ENCODE measurements at regions not wholly inside any gene's neighbourhood (a gene's known extent, or its start where the extent isn't known, plus 50 kb on each side); places are given as distances from the start of the nearest gene placed in this dataset.

DNA sequence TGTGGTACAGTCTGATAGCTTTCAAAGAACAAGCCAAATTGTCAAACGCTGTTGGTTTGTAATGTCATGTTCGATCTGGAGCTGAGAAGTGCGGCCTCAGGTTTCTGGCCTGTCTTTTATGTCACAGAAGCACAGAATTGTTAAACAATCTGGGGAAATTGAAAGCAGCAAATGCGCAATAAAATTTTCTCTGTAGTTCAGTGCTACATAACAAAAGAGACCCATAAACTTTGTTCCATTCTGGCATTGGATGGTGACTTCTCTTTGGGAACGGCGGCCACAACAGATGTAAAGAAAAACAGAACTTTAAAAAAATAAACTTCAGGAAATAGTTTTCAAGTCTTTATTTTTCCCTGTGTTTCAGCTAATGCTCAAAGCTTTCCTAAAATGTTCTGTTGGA, 106.9 kb downstream of the PRL start:
- no peak overlapping the region for H3K4me3 ChIP-seq
- no peak for DNase-seq (ENCODE audit: extremely low spot score)
- no peak overlapping the region for H3K27ac ChIP-seq (replicated peaks in 1 of 4)
- H3K36me3 ChIP-seq: no peaks in the 10 kb centered on the region
- intact Hi-C loops (cut with DNase I): no loop called here
- no peaks in the 10 kb centered on the region for H3K27me3 ChIP-seq
- H3K9me3 ChIP-seq: peaks cover 0 to 5% (median 0%) of the 10 kb centered on the region in 4 donors
- 93% methylated on average over 6 of the region's 6 CpGs for WGBS
- TF ChIP-seq, protein P1, sequence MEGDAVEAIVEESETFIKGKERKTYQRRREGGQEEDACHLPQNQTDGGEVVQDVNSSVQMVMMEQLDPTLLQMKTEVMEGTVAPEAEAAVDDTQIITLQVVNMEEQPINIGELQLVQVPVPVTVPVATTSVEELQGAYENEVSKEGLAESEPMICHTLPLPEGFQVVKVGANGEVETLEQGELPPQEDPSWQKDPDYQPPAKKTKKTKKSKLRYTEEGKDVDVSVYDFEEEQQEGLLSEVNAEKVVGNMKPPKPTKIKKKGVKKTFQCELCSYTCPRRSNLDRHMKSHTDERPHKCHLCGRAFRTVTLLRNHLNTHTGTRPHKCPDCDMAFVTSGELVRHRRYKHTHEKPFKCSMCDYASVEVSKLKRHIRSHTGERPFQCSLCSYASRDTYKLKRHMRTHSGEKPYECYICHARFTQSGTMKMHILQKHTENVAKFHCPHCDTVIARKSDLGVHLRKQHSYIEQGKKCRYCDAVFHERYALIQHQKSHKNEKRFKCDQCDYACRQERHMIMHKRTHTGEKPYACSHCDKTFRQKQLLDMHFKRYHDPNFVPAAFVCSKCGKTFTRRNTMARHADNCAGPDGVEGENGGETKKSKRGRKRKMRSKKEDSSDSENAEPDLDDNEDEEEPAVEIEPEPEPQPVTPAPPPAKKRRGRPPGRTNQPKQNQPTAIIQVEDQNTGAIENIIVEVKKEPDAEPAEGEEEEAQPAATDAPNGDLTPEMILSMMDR (IDR thresholded peaks at IDR 0.05): no peak
- TF ChIP-seq POLR2AphosphoS5 (IDR thresholded peaks at IDR 0.05) (no peak), EP300 (IDR thresholded peaks at IDR 0.05) (no peak), POLR2A (IDR thresholded peaks at IDR 0.05; ENCODE audit: low read depth) (no peak)
- no peaks in the 10 kb centered on the region for H3K4me1 ChIP-seq

DNA sequence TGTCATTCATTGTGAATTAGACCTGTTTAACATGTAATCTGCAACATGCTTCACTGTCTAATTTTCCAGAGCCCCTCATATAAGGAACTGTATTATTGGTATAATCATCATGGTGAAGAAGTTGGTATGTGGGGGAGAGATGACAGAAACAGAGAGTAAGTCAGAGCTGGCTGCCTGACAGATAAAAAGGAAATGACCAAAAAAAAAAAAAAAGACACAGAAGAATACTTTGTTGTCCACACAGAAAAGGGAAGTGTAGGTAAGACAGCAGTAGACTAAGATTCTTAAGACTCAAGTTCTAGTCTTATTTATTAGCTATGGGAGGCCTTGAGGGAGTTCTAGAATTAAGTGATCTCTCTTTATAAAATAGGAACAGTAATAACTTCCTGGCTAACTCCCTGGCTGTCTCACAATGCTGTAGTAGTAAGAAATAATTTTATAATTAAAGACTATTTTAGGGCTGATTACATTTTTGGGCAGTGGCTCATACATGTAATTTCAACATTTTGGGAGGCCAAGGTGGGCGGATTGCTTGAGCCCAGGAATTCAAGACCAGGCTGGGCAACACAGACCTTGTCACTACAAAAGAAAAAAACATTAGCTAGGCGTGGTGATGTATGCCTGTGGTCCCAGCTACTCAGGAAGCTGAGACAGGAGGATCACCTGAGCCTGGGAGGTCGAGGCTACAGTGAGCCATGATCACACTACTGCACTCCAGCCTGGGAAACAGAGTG, 102.5 kb downstream of the PRL start:
- Histone ChIP-seq H3K36me3 (no peaks in the 10 kb centered on the region), H3K4me3 (no peak overlapping the region), H3K9me3 (no peaks in the 10 kb centered on the region), H3K27ac (replicated peaks in 1 of 4) (no peak overlapping the region), H3K27me3 (no peaks in the 10 kb centered on the region), H3K4me1 (no peaks in the 10 kb centered on the region)
- intact Hi-C loops (cut with DNase I): no loop called here
- TF ChIP-seq EP300 (IDR thresholded peaks at IDR 0.05): no peak
- no peak for TF ChIP-seq POLR2AphosphoS5 (IDR thresholded peaks at IDR 0.05)
- TF ChIP-seq, protein P1 (IDR thresholded peaks at IDR 0.05): no peak
- TF ChIP-seq POLR2A (IDR thresholded peaks at IDR 0.05; ENCODE audit: low read depth): no peak
- WGBS: 78% methylated on average over 3 of the region's 3 CpGs
- DNase-seq (ENCODE audit: extremely low spot score): no peak

DNA sequence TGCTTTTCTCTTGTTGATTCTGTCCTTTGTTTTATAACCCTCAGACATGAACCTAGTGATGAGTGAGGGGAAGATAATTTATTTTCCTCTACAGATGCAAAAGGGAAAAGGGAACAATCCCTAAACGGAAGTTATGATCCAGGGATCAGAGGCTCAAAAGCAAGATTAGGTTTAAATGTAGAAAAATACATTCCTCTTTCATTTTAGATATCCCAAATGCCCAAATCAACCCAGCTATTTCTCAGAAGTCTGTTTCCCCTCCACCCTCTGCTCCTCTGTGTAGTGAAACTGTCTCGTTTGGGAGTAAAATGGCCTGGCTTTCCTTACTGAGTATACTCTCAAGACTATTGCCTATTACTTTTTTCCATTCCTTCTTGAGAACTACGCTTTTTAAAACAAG, 97.1 kb downstream of the PRL start:
- intact Hi-C loops (cut with DNase I): no loop called here
- TF ChIP-seq EP300 (IDR thresholded peaks at IDR 0.05) (no peak), POLR2A (IDR thresholded peaks at IDR 0.05; ENCODE audit: low read depth) (no peak), POLR2AphosphoS5 (IDR thresholded peaks at IDR 0.05) (no peak)
- TF ChIP-seq, protein P1 (IDR thresholded peaks at IDR 0.05): no peak
- Histone ChIP-seq H3K27ac (replicated peaks in 1 of 4) (no peak overlapping the region), H3K9me3 (no peaks in the 10 kb centered on the region), H3K36me3 (no peaks in the 10 kb centered on the region), H3K27me3 (no peaks in the 10 kb centered on the region), H3K4me1 (no peaks in the 10 kb centered on the region), H3K4me3 (no peak overlapping the region)
- no peak for DNase-seq (ENCODE audit: extremely low spot score)
- WGBS: 77% methylated on average over 3 of the region's 3 CpGs

DNA sequence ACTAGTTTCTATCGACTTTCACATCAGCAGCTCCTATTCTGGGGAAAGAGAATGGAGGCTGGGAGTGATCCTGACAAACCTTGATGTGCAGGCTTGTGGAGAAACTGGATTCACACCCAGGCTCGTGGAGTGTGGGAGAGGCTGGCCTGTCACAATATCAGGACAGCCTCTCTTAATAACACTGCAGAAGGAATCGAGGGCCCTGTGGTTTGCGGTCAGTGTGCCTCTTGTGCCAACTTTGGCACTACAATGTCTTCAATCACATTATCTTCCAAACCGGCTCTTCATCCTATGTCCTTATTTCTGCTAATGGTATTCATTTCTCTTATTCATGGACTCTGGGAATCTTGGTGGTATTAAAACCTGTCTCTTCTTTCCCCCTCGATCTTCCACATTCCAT, 92.7 kb downstream of the PRL start:
- Histone ChIP-seq H3K4me1 (no peaks in the 10 kb centered on the region), H3K4me3 (no peak overlapping the region), H3K27ac (replicated peaks in 1 of 4) (no peak overlapping the region), H3K36me3 (no peaks in the 10 kb centered on the region), H3K27me3 (no peaks in the 10 kb centered on the region), H3K9me3 (no peaks in the 10 kb centered on the region)
- WGBS: 86% methylated on average over 6 of the region's 6 CpGs
- intact Hi-C loops (cut with DNase I): no loop called here
- TF ChIP-seq POLR2AphosphoS5 (IDR thresholded peaks at IDR 0.05): no peak
- TF ChIP-seq, protein P1 (IDR thresholded peaks at IDR 0.05): no peak
- no peak for TF ChIP-seq POLR2A (IDR thresholded peaks at IDR 0.05; ENCODE audit: low read depth)
- no peak for TF ChIP-seq EP300 (IDR thresholded peaks at IDR 0.05)
- DNase-seq (ENCODE audit: extremely low spot score): no peak

DNA sequence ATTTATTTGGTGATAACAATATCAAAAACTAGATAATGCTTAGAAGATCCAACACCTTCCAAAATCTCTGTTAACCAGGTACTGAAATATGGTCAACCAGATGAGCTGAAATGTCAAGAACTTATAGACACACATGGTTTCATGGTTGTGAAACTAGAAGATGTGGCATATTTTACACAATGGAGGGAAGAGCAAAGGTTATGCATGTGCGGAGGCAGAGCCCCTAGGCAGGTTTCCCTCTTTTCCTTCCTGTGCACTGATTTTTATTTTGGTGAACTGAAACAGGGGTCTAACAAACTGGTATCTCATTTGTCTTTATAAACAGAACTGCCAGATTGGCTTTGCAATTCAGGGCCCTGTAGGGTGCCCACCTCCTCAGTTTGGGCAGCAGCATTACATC, 91.6 kb downstream of the PRL start:
- no peaks in the 10 kb centered on the region for H3K36me3 ChIP-seq
- no peak overlapping the region for H3K4me3 ChIP-seq
- no peak overlapping the region for H3K27ac ChIP-seq (replicated peaks in 1 of 4)
- DNase-seq (ENCODE audit: extremely low spot score): no peak
- no peaks in the 10 kb centered on the region for H3K9me3 ChIP-seq
- no peaks in the 10 kb centered on the region for H3K27me3 ChIP-seq
- intact Hi-C loops (cut with DNase I): no loop called here
- WGBS: 82% methylated on average over 1 of the region's 1 CpG
- H3K4me1 ChIP-seq: no peaks in the 10 kb centered on the region
- TF ChIP-seq POLR2A (IDR thresholded peaks at IDR 0.05; ENCODE audit: low read depth) (no peak), EP300 (IDR thresholded peaks at IDR 0.05) (no peak), POLR2AphosphoS5 (IDR thresholded peaks at IDR 0.05) (no peak)
- TF ChIP-seq, protein P1 (IDR thresholded peaks at IDR 0.05): no peak

Measured in esophagus muscularis mucosa (tissue), 4 donors.